HFFc6 (cell line): ENCODE measurements at regions not wholly inside any gene's neighbourhood (a gene's known extent, or its start where the extent isn't known, plus 50 kb on each side); places are given as distances from the start of the nearest gene placed in this dataset.

Experiments used
- DNase-seq: peaks from one replicate; pipeline ENCODE4 v3.0.0-alpha.2; 2018
- H3K27ac Mint-ChIP-seq: 2 replicates; pipeline ENCODE4 v1.8.0; 2020; ENCODE audit warnings: mild to moderate bottlenecking, mixed read lengths
- H3K27me3 Mint-ChIP-seq: 2 replicates; pipeline ENCODE4 v1.8.0; 2021; ENCODE audit warnings: mild to moderate bottlenecking, moderate library complexity, mixed read lengths; ENCODE audit not compliant: insufficient read depth
- H3K36me3 Mint-ChIP-seq: 2 replicates; pipeline ENCODE4 v1.8.0; 2021; ENCODE audit warnings: low read depth, mixed read lengths
- H3K4me1 Mint-ChIP-seq: 2 replicates; pipeline ENCODE4 v1.8.0; 2020; ENCODE audit warnings: low read depth, mixed read lengths
- H3K4me3 Mint-ChIP-seq: 2 replicates; pipeline ENCODE4 v1.8.0; 2020; ENCODE audit warnings: mild to moderate bottlenecking, moderate library complexity, mixed read lengths
- H3K9me3 Mint-ChIP-seq: 2 replicates; pipeline ENCODE4 v1.8.0; 2020; ENCODE audit warnings: mild to moderate bottlenecking, mixed read lengths
- TF ChIP-seq, protein P1 (sequence below): fragments of 200-600 bp; sonication (generic); IDR thresholded peaks from 2 replicates; pipeline ENCODE4 v1.5.0; 2021; ENCODE audit warnings: antibody characterized with exemption, mild to moderate bottlenecking

DNA sequence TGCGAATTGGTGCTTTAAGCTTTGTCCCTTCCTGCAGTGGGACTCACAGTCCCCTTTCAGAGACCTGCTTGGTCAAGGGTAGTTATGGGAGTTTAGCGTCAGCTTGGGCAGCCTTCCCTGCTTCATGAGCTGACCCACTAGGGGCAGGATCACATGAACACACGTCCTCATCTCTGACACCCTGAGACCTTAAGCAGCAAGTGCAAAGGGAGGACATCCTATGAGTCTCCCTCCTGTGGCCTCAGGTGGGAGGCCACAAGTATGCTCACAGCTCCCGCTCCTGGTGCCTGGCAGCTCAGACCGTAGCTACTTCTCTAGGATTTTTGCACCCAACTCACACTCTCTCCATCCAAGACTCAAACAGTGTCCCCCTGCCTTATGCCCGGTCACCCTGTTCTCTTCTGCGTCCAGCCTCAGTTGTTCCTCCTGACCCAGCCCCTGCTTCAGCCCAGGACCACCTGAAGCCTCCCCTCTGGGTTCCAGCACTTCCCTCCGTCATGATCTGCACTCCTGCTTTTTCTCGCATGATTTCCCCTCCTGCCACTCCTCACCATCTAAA is 136.6 kb upstream of the FAM20C start:
- H3K36me3 Mint-ChIP-seq: no peaks in the 10 kb centered on the region
- H3K27ac Mint-ChIP-seq: no peak overlapping the region
- TF ChIP-seq, protein P1, sequence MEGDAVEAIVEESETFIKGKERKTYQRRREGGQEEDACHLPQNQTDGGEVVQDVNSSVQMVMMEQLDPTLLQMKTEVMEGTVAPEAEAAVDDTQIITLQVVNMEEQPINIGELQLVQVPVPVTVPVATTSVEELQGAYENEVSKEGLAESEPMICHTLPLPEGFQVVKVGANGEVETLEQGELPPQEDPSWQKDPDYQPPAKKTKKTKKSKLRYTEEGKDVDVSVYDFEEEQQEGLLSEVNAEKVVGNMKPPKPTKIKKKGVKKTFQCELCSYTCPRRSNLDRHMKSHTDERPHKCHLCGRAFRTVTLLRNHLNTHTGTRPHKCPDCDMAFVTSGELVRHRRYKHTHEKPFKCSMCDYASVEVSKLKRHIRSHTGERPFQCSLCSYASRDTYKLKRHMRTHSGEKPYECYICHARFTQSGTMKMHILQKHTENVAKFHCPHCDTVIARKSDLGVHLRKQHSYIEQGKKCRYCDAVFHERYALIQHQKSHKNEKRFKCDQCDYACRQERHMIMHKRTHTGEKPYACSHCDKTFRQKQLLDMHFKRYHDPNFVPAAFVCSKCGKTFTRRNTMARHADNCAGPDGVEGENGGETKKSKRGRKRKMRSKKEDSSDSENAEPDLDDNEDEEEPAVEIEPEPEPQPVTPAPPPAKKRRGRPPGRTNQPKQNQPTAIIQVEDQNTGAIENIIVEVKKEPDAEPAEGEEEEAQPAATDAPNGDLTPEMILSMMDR: peak; percentile 15
- DNase-seq: no peak
- no peaks in the 10 kb centered on the region; the same call in 1 of the 2 replicates for H3K9me3 Mint-ChIP-seq
- no peaks in the 10 kb centered on the region for H3K4me1 Mint-ChIP-seq
- H3K4me3 Mint-ChIP-seq: no peak overlapping the region
- H3K27me3 Mint-ChIP-seq: peaks cover 15% of the 10 kb centered on the region

- TF ChIP-seq, protein P1: no peak
- Mint-ChIP-seq H3K27me3 (peaks cover 18% of the 10 kb centered on the region), H3K4me1 (no peaks in the 10 kb centered on the region), H3K36me3 (no peaks in the 10 kb centered on the region), H3K4me3 (no peak overlapping the region), H3K9me3 (no peaks in the 10 kb centered on the region; the same call in 1 of the 2 replicates), H3K27ac (no peak overlapping the region)
- no peak for DNase-seq
Observed at GRCh38 chr7:56291-56913, 136.0 kb upstream of the FAM20C start.

DNA sequence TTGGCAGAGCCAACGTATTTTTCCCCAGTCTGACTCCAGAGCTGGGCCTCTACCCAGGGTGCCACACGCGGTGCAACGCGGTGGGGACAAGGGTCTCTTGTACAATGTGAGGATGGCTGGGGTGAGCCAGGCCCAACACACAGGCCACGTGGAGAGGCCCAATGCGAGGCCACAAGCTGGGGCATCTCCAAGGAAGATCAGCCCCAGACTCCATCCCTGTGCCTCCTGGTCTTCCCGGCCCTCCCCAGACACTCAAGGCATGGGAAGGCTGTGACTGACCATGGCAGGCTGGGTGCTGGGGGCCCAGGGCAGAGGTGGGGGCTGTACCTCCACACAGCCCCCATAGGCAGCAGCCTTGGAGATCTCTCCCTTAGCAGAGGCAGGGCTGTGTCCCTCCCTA is 135.3 kb upstream of the FAM20C start:
- TF ChIP-seq, protein P1: no peak

DNA sequence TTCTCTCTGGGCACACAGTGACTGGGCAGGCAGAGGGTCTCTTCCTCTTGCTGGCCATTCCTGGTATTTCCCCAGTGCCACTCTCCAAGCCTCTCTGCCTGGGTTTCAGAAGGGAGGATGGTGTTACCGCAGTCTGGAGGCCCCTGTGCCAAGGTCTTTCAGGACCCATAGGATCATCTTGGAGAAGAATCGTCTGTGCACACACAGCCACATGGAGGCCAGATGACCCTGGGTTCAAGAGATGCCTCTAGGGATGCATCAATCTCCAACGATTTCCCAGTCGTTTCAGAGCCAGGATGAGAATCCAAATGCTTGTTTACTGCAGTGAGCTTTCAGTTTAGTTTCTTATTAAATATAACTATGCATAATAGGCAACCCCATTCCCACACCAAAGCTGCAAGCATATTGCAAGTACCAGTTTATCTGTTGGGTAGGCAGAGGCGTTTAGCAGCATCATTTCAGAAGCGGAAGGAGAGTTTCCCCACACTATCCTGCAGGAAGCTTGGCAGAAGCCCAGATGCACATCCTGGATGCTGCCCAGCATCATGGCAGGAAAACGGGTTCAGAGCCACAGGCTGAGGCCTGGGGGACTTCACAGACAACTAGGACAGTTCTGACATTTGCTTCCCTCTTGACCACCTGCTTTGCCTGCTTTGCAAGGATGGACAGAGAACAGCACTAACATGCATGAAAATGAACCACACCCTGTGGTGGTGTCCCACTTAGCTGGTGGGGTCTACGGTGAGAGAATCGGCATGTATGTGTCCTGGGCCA is 134.7 kb upstream of the FAM20C start:
- Mint-ChIP-seq H3K27me3 (peaks cover 20% of the 10 kb centered on the region), H3K27ac (no peak overlapping the region), H3K4me3 (no peak overlapping the region), H3K36me3 (no peaks in the 10 kb centered on the region), H3K9me3 (no peaks in the 10 kb centered on the region; the same call in 1 of the 2 replicates), H3K4me1 (no peaks in the 10 kb centered on the region)
- no peak for DNase-seq
- TF ChIP-seq, protein P1: no peak

More for the DNA sequence above, 135.3 kb upstream of the FAM20C start:
- H3K27me3 Mint-ChIP-seq: peaks cover 18% of the 10 kb centered on the region
- no peaks in the 10 kb centered on the region; the same call in 1 of the 2 replicates for H3K9me3 Mint-ChIP-seq
- H3K27ac Mint-ChIP-seq: no peak overlapping the region
- H3K4me1 Mint-ChIP-seq: no peaks in the 10 kb centered on the region
- H3K36me3 Mint-ChIP-seq: no peaks in the 10 kb centered on the region
- no peak overlapping the region for H3K4me3 Mint-ChIP-seq
- no peak for DNase-seq

GRCh38 chr7:58316-58715 is 134.1 kb upstream of the FAM20C start:
- Mint-ChIP-seq H3K36me3 (no peaks in the 10 kb centered on the region), H3K27me3 (peaks cover 18% of the 10 kb centered on the region), H3K9me3 (no peaks in the 10 kb centered on the region; the same call in 1 of the 2 replicates), H3K27ac (no peak overlapping the region), H3K4me3 (no peak overlapping the region), H3K4me1 (no peaks in the 10 kb centered on the region)
- DNase-seq: no peak
- TF ChIP-seq, protein P1: no peak
